Superior temporal gyrus (tissue), 1 donor: ENCODE measurements at regions not wholly inside any gene's neighbourhood (a gene's known extent, or its start where the extent isn't known, plus 50 kb on each side); places are given as distances from the start of the nearest gene placed in this dataset.

Source experiments
- DNase-seq: peaks from one replicate; pipeline ENCODE4 v3.0.0-alpha.2; 2016; ENCODE audit errors: extremely low spot score

- no peak for DNase-seq
These were observed 85.2 kb upstream of the TMPRSS2 start for GRCh38 chr21:41593051-41593759.

- DNase-seq = no peak
These were observed 81.7 kb upstream of the TMPRSS2 start for GRCh38 chr21:41589620-41590175.

- no peak for DNase-seq
These were observed 81.2 kb upstream of the TMPRSS2 start for GRCh38 chr21:41589131-41589530.

GRCh38 chr21:41585199-41585994, 77.4 kb upstream of the TMPRSS2 start:
- DNase-seq = no peak

- no peak for DNase-seq
These were observed 76.7 kb upstream of the TMPRSS2 start for GRCh38 chr21:41584603-41585176.

GRCh38 chr21:41583274-41583790, 75.4 kb upstream of the TMPRSS2 start:
- DNase-seq = no peak

- no peak for DNase-seq
These were observed 74.9 kb upstream of the TMPRSS2 start for GRCh38 chr21:41582866-41583265.

GRCh38 chr21:41582298-41582840, 74.4 kb upstream of the TMPRSS2 start:
- DNase-seq = no peak

- no peak for DNase-seq
These were observed 73.8 kb upstream of the TMPRSS2 start for GRCh38 chr21:41581592-41582228.

- no peak for DNase-seq
These were observed 73.0 kb upstream of the TMPRSS2 start for GRCh38 chr21:41580758-41581554.

GRCh38 chr21:41579692-41580091, 71.7 kb upstream of the TMPRSS2 start:
- no peak for DNase-seq

GRCh38 chr21:41578716-41579115, 70.8 kb upstream of the TMPRSS2 start:
- no peak for DNase-seq

- DNase-seq = no peak
These were observed 70.1 kb upstream of the TMPRSS2 start for GRCh38 chr21:41578083-41578482.

GRCh38 chr21:41576013-41576615, 68.2 kb upstream of the TMPRSS2 start:
- DNase-seq = no peak

- DNase-seq = no peak
These were observed 66.1 kb upstream of the TMPRSS2 start for GRCh38 chr21:41573902-41574690.

GRCh38 chr21:41571938-41572510, 64.1 kb upstream of the TMPRSS2 start:
- no peak for DNase-seq

- no peak for DNase-seq
These were observed 62.9 kb upstream of the TMPRSS2 start for GRCh38 chr21:41570791-41571355.

- no peak for DNase-seq
These were observed 60.8 kb upstream of the TMPRSS2 start for GRCh38 chr21:41568606-41569385.
